ENCODE measurements at regions not wholly inside any gene's neighbourhood (a gene's known extent, or its start where the extent isn't known, plus 50 kb on each side); places are given as distances from the start of the nearest gene placed in this dataset.

DNA sequence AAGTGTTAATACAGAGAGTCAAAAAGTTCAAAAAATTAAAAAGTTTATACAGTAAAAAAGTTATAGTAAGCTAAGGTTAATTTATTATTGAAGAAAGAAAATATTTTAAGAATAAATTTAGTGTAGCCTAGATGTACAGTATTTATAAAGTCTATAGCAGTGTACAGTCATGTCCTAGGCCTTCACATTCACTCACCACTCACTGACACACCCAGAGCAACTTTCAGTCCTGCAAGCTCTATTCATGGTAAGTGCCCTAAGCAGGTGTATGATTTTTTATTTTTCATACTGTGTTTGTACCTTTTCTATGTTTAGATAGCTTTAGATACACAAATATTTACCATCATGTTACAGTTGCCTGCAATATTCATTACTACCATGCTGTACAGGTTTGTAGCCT lies 108.9 kb downstream of the FHIP1A start:
- Histone ChIP-seq H3K4me2 (ENCODE audit: low read length) (no peak overlapping the region), H3K27me3 (ENCODE audit: low read depth, low read length) (no peaks in the 10 kb centered on the region), H3K9ac (ENCODE audit: low read length) (no peak overlapping the region), H3K4me3 (ENCODE audit: low read length) (no peak overlapping the region), H3K36me3 (replicated peaks; ENCODE audit: low read depth, low read length) (no peaks in the 10 kb centered on the region), H4K20me1 (ENCODE audit: insufficient read depth, low read length) (no peaks in the 10 kb centered on the region), H3K79me2 (ENCODE audit: low read length) (no peaks in the 10 kb centered on the region), H3K9me3 (ENCODE audit: insufficient read depth, low read length) (no peaks in the 10 kb centered on the region), H3K27ac (ENCODE audit: low read length) (no peak overlapping the region), H2AFZ (ENCODE audit: low read depth, low read length) (no peak overlapping the region), H3K4me1 (ENCODE audit: low read length) (no peaks in the 10 kb centered on the region)
- TF ChIP-seq EZH2phosphoT487 (IDR thresholded peaks at IDR 0.05; ENCODE audit: low read depth), result no peak
- TF ChIP-seq, protein P1, sequence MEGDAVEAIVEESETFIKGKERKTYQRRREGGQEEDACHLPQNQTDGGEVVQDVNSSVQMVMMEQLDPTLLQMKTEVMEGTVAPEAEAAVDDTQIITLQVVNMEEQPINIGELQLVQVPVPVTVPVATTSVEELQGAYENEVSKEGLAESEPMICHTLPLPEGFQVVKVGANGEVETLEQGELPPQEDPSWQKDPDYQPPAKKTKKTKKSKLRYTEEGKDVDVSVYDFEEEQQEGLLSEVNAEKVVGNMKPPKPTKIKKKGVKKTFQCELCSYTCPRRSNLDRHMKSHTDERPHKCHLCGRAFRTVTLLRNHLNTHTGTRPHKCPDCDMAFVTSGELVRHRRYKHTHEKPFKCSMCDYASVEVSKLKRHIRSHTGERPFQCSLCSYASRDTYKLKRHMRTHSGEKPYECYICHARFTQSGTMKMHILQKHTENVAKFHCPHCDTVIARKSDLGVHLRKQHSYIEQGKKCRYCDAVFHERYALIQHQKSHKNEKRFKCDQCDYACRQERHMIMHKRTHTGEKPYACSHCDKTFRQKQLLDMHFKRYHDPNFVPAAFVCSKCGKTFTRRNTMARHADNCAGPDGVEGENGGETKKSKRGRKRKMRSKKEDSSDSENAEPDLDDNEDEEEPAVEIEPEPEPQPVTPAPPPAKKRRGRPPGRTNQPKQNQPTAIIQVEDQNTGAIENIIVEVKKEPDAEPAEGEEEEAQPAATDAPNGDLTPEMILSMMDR (IDR thresholded peaks at IDR 0.05; ENCODE audit: low read depth, low read length), result no peak

- H2AFZ ChIP-seq (ENCODE audit: low read depth, low read length), result no peak overlapping the region
- TF ChIP-seq, protein P1 (IDR thresholded peaks at IDR 0.05; ENCODE audit: low read depth, low read length), result no peak
- TF ChIP-seq EZH2phosphoT487 (IDR thresholded peaks at IDR 0.05; ENCODE audit: low read depth), result no peak
- H3K9me3 ChIP-seq (ENCODE audit: insufficient read depth, low read length), result no peaks in the 10 kb centered on the region
- no peaks in the 10 kb centered on the region for H3K4me1 ChIP-seq (ENCODE audit: low read length)
- no peak overlapping the region for H3K4me3 ChIP-seq (ENCODE audit: low read length)
- H3K27ac ChIP-seq (ENCODE audit: low read length), result no peak overlapping the region
- no peaks in the 10 kb centered on the region for H3K79me2 ChIP-seq (ENCODE audit: low read length)
- no peaks in the 10 kb centered on the region for H4K20me1 ChIP-seq (ENCODE audit: insufficient read depth, low read length)
- no peaks in the 10 kb centered on the region for H3K36me3 ChIP-seq (replicated peaks; ENCODE audit: low read depth, low read length)
- H3K27me3 ChIP-seq (ENCODE audit: low read depth, low read length), result no peaks in the 10 kb centered on the region
- H3K9ac ChIP-seq (ENCODE audit: low read length), result no peak overlapping the region
- no peak overlapping the region for H3K4me2 ChIP-seq (ENCODE audit: low read length)
Observed at GRCh38 chr4:151518359-151518758, 109.4 kb downstream of the FHIP1A start.

- no peak overlapping the region for H3K9ac ChIP-seq (ENCODE audit: low read length)
- no peaks in the 10 kb centered on the region for H3K79me2 ChIP-seq (ENCODE audit: low read length)
- TF ChIP-seq, protein P1 (IDR thresholded peaks at IDR 0.05; ENCODE audit: low read depth, low read length), result no peak
- no peak for TF ChIP-seq EZH2phosphoT487 (IDR thresholded peaks at IDR 0.05; ENCODE audit: low read depth)
- no peaks in the 10 kb centered on the region for H3K36me3 ChIP-seq (replicated peaks; ENCODE audit: low read depth, low read length)
- H3K9me3 ChIP-seq (ENCODE audit: insufficient read depth, low read length), result no peaks in the 10 kb centered on the region
- H3K27ac ChIP-seq (ENCODE audit: low read length), result no peak overlapping the region
- H3K4me2 ChIP-seq (ENCODE audit: low read length), result no peak overlapping the region
- no peak overlapping the region for H3K4me3 ChIP-seq (ENCODE audit: low read length)
- H3K27me3 ChIP-seq (ENCODE audit: low read depth, low read length), result no peaks in the 10 kb centered on the region
- no peaks in the 10 kb centered on the region for H4K20me1 ChIP-seq (ENCODE audit: insufficient read depth, low read length)
- H3K4me1 ChIP-seq (ENCODE audit: low read length), result no peaks in the 10 kb centered on the region
- H2AFZ ChIP-seq (ENCODE audit: low read depth, low read length), result no peak overlapping the region
Observed at GRCh38 chr4:151519728-151520415, 110.9 kb downstream of the FHIP1A start.

GRCh38 chr4:151522866-151523519 lies 114.0 kb downstream of the FHIP1A start:
- Histone ChIP-seq H3K4me1 (ENCODE audit: low read length) (no peaks in the 10 kb centered on the region), H3K79me2 (ENCODE audit: low read length) (no peaks in the 10 kb centered on the region), H3K4me2 (ENCODE audit: low read length) (no peak overlapping the region), H3K27me3 (ENCODE audit: low read depth, low read length) (no peaks in the 10 kb centered on the region), H3K27ac (ENCODE audit: low read length) (no peak overlapping the region), H4K20me1 (ENCODE audit: insufficient read depth, low read length) (no peaks in the 10 kb centered on the region), H3K9me3 (ENCODE audit: insufficient read depth, low read length) (no peaks in the 10 kb centered on the region), H3K36me3 (replicated peaks; ENCODE audit: low read depth, low read length) (no peaks in the 10 kb centered on the region), H3K4me3 (ENCODE audit: low read length) (no peak overlapping the region), H3K9ac (ENCODE audit: low read length) (no peak overlapping the region), H2AFZ (ENCODE audit: low read depth, low read length) (no peak overlapping the region)
- no peak for TF ChIP-seq EZH2phosphoT487 (IDR thresholded peaks at IDR 0.05; ENCODE audit: low read depth)
- TF ChIP-seq, protein P1 (IDR thresholded peaks at IDR 0.05; ENCODE audit: low read depth, low read length), result no peak
